CD4-positive, alpha-beta T cell (primary cell): ENCODE measurements at regions not wholly inside any gene's neighbourhood (a gene's known extent, or its start where the extent isn't known, plus 50 kb on each side); places are given as distances from the start of the nearest gene placed in this dataset.
"Not testable (repeated sequence)": the region's sequence is repeated elsewhere in the genome, so short reads cannot be mapped to it uniquely, and the experiment has no call there.

ENCODE experiments used
- ATAC-seq: fragments of 200-7000 bp; cut with Tn5 transposase; one replicate; pipeline ENCODE4 v1.10.0; 2022; ENCODE audit warnings: mild to moderate bottlenecking; ENCODE audit not compliant: poor library complexity
- CTCF ChIA-PET: fragments of 350-600 bp; sonication (Branson Sonifier 250); formaldehyde crosslinking; loops from one replicate; lab custom pipeline; 2021; ENCODE audit warnings: antibody characterized with exemption, inconsistent platforms; lab: Charles Lee
- POLR2A ChIA-PET: fragments of 350-600 bp; sonication (Branson Sonifier 250); formaldehyde crosslinking; loops from one replicate; lab custom pipeline; 2021; ENCODE audit warnings: antibody characterized with exemption, inconsistent platforms; lab: Charles Lee
- DNase-seq, 14 experiments: peaks; one replicate each; pipeline ENCODE4 v3.0.0-alpha.2; 2013 to 2020; ENCODE audit warnings: mixed read lengths in 2 of 14
- H3K27ac ChIP-seq, 2 donors: one replicate each; pipeline versions ENCODE4 v1.5.1 to v1.7.0; 2013; ENCODE audit warnings: low read length in 2 of 2, low read depth in 1 of 2, mild to moderate bottlenecking in 1 of 2
- H3K27me3 ChIP-seq, 2 experiments: 1 replicate in 1 of 2; 2 replicates in 1 of 2; pipeline versions ENCODE4 v1.6.1 to v1.7.0; 2013; ENCODE audit warnings: low read length in 2 of 2, control low read depth in 1 of 2, mild to moderate bottlenecking in 1 of 2, moderate library complexity in 1 of 2; ENCODE audit not compliant: insufficient read depth in 2 of 2, control insufficient read depth in 1 of 2
- H3K36me3 ChIP-seq: one replicate; pipeline ENCODE4 v1.6.1; 2013; ENCODE audit warnings: low read length, control low read depth; ENCODE audit not compliant: insufficient read depth
- H3K4me1 ChIP-seq: one replicate; pipeline ENCODE4 v1.6.1; 2013; ENCODE audit warnings: low read length, control low read depth; ENCODE audit not compliant: insufficient read depth
- H3K4me3 ChIP-seq: one replicate; pipeline ENCODE4 v1.5.1; 2013; ENCODE audit warnings: mild to moderate bottlenecking, low read length, moderate library complexity
- H3K9me3 ChIP-seq, 2 experiments: 1 replicate in 1 of 2; 2 replicates in 1 of 2; pipeline versions ENCODE4 v1.6.1 to v1.7.0; 2013; ENCODE audit warnings: low read length in 2 of 2, mild to moderate bottlenecking in 2 of 2, control low read depth in 1 of 2, moderate library complexity in 1 of 2; ENCODE audit not compliant: control insufficient read depth in 1 of 2, insufficient read depth in 1 of 2
- H3K27ac Mint-ChIP-seq: one replicate; pipeline ENCODE4 v1.8.0; 2020; ENCODE audit warnings: mixed read lengths
- H3K27me3 Mint-ChIP-seq: one replicate; pipeline ENCODE4 v1.8.0; 2021; ENCODE audit warnings: mixed read lengths
- H3K36me3 Mint-ChIP-seq: one replicate; pipeline ENCODE4 v1.8.0; 2021; ENCODE audit warnings: low read depth, mixed read lengths
- H3K4me1 Mint-ChIP-seq: one replicate; pipeline ENCODE4 v1.8.0; 2021; ENCODE audit warnings: low read depth, mixed read lengths
- H3K4me3 Mint-ChIP-seq: one replicate; pipeline ENCODE4 v1.8.0; 2020; ENCODE audit warnings: mild to moderate bottlenecking, mixed read lengths
- H3K9me3 Mint-ChIP-seq: one replicate; pipeline ENCODE4 v1.8.0; 2020; ENCODE audit warnings: mixed read lengths
- intact Hi-C, 2 experiments: fragments of 100-400 bp; cut with DNase I in 1 of 2; cut with micrococcal nuclease in 1 of 2; formaldehyde crosslinking; loops; one replicate each; pipeline versions ENCODE4 v1.15.1 to v1.9.0; 2023 to 2025; cut with DNase I, micrococcal nuclease

DNA sequence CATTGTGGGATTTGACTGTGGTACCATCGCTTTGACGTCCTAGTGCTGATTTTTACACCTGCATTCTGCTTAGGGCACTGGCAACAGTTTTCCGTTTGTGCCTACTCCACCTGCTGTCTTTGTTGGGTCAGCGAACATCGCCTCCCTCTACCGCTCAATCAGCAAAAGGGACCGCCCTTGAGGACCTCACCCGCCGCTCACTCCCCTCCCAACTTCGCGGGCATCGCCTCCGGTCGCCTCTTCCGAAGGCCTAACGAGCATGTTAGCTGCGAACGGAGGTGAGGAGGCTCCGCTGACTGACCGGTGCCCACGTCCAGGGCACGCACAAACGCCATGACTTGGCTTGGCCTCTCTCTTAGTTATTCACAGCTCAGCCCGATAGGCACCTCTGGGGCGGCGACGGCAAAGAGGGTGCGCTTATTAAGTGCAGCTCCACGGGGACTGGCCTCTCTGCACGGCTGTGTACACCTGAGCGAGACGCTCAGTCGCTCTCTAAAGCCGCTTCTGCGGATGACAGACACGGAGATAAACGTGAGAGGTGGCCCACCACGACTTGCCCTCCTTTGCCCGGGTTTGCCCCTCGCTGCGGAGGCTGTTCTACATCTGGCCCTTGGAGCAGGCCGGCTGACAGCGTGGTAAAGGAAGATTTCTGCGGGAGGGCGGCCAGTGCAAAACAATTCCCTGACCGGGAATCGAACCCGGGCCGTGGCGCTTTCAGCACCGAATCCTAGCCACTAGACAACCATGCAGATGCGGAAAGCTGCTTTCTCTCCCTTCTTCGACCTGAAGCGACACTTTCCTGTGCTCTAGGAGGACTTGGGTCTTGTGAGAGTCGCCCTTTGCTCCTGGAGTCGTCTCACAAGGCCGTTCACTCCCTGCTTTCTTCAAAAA, 179.5 kb downstream of the FAM72C start:
- CTCF ChIA-PET, intact Hi-C loops, H3K27me3 Mint-ChIP-seq, H3K27ac Mint-ChIP-seq, H3K4me3 Mint-ChIP-seq, H3K36me3 Mint-ChIP-seq, H3K4me3 ChIP-seq, POLR2A ChIA-PET, H3K4me1 ChIP-seq, H3K27me3 ChIP-seq, H3K9me3 Mint-ChIP-seq, H3K9me3 ChIP-seq, H3K4me1 Mint-ChIP-seq, H3K27ac ChIP-seq, H3K36me3 ChIP-seq, DNase-seq: not testable (repeated sequence)
- ATAC-seq, result peak; percentile 78

DNA sequence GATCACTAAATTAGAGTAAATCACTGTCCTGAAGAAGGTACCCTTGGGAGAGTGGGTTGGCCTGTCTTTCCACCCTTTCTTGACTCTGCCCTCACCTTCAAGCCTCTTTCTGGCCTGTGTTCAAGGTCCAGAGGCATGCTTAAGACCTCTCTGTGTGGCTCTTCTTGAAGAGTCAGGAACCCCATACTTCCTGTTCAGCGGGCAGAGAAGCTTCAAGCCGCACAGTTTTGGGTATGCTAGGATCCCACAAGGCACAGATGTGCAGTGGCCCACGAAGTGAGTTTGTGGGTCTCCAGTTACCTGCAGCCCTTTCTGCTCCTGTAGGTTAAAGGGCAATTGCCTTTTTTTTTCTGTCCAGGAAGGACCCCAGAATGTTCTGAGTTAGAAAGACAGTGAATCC, 185.4 kb downstream of the FAM72C start:
- intact Hi-C loops, H3K4me3 ChIP-seq, H3K4me3 Mint-ChIP-seq, CTCF ChIA-PET, H3K27ac ChIP-seq, H3K36me3 ChIP-seq, H3K36me3 Mint-ChIP-seq, ATAC-seq, H3K27ac Mint-ChIP-seq, H3K4me1 ChIP-seq, DNase-seq, H3K9me3 ChIP-seq, POLR2A ChIA-PET, H3K9me3 Mint-ChIP-seq, H3K27me3 ChIP-seq, H3K27me3 Mint-ChIP-seq, H3K4me1 Mint-ChIP-seq: not testable (repeated sequence)

DNA sequence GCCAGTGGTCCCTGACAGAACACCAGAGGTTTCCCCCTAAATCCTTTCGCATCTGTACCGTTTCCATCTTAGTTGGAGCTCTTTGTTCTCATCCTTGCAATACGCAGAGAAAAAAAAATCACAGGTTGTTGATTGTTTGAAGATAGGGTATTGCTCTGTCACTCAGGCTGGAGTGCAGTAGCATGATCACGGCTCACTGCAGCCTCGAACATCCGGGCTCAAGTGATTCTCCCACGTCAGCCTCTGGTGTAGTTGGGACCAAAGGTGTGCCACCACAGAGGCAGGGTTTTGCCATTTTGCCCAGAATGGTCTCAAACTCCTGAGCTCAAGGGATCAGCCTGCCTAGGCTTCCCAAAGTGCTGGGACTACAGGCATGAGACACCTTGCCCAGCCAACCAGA, 185.9 kb downstream of the FAM72C start:
- H3K36me3 Mint-ChIP-seq, H3K27me3 Mint-ChIP-seq, intact Hi-C loops, H3K9me3 ChIP-seq, H3K4me1 ChIP-seq, H3K36me3 ChIP-seq, DNase-seq, H3K27me3 ChIP-seq, H3K4me1 Mint-ChIP-seq, H3K27ac ChIP-seq, CTCF ChIA-PET, POLR2A ChIA-PET, H3K27ac Mint-ChIP-seq, H3K4me3 Mint-ChIP-seq, H3K9me3 Mint-ChIP-seq, H3K4me3 ChIP-seq: not testable (repeated sequence)
- peak; percentile 30 for ATAC-seq

DNA sequence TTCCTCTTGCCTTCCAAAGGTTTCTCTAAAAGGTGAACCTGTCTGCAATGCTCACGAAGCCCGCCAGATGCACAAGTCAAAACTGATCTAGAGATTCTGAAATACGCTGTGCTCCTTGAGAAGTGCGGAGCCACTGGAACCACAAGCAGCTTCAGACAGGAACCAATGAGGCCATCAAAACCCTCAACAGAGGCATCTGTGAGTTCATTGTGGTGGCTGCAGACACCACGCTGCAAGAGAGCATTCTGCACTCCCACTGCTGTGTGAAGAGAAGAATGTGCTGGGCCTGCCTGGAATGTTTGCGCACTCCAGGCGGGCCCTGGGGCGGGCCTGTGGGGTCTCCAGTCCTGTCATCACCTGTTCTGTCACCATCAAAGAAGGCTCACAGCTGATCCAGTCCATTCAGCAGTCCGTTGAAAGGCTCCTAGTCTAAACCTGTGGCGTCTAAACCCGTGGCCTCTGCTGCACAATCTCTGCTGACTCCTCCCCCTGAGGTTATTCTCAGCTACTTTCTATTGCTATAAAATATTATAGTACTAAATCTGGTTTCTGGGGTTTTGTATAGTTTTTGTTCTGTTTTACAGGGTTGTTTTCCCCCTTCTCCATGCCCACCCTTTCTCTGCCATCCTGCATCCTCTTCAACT, 187.4 kb downstream of the FAM72C start:
- H3K9me3 ChIP-seq, H3K4me1 Mint-ChIP-seq, H3K36me3 Mint-ChIP-seq, H3K4me1 ChIP-seq, H3K27me3 Mint-ChIP-seq, H3K4me3 ChIP-seq, H3K36me3 ChIP-seq, CTCF ChIA-PET, H3K4me3 Mint-ChIP-seq, POLR2A ChIA-PET, H3K9me3 Mint-ChIP-seq, DNase-seq, H3K27ac ChIP-seq, H3K27ac Mint-ChIP-seq, H3K27me3 ChIP-seq, intact Hi-C loops: not testable (repeated sequence)
- peak; percentile 89 for ATAC-seq

DNA sequence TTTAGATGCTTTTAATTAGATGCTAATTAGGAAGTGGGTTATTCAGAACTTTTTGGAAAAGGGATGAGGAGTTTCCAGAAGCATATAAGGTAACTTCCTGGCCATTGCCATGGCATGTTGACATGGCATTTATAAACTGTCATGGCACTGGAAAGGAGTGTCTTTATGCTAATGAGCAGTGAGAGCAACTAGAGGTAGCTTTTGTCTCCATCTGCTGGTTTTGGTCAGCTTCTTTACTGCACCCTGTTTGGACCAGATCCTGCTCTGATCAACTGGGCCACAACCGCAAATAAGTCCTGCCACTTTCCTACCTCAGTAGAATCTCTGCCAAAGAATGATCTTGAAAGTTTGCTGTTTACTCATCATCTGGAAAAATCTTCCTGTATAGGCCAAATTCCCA, 193.6 kb downstream of the FAM72C start:
- H3K4me3 ChIP-seq, H3K27ac ChIP-seq, H3K4me1 Mint-ChIP-seq, H3K27ac Mint-ChIP-seq, POLR2A ChIA-PET, DNase-seq, intact Hi-C loops, CTCF ChIA-PET, H3K4me1 ChIP-seq, H3K27me3 ChIP-seq, H3K36me3 ChIP-seq, H3K36me3 Mint-ChIP-seq, H3K27me3 Mint-ChIP-seq, H3K9me3 Mint-ChIP-seq, H3K9me3 ChIP-seq, H3K4me3 Mint-ChIP-seq: not testable (repeated sequence)
- ATAC-seq, result peak; percentile 92

DNA sequence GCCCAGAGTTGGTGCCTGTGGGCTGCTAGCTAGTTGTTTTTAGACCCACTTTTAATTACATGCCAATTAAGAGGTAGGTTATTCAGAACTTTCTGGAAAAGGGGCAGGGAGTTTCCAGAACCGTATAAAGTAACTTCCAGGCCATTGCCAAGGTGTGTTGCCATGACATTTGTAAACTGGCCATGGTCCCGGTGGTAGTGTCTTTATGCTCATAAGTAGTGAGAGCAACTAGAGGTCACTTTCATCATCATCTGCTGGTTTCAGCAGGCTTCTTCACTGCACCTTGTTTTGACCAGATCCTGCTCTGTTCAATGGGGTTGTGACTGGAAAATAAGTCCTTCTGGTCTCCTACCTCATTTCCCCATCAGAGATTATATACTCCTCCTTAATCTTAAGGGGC, 207.0 kb downstream of the FAM72C start:
- H3K9me3 ChIP-seq, H3K4me3 ChIP-seq, H3K9me3 Mint-ChIP-seq, H3K4me1 ChIP-seq, H3K36me3 ChIP-seq, H3K36me3 Mint-ChIP-seq, H3K4me3 Mint-ChIP-seq, intact Hi-C loops, H3K27me3 Mint-ChIP-seq, POLR2A ChIA-PET, H3K4me1 Mint-ChIP-seq, DNase-seq, H3K27ac Mint-ChIP-seq, CTCF ChIA-PET, H3K27ac ChIP-seq, H3K27me3 ChIP-seq, ATAC-seq: not testable (repeated sequence)

DNA sequence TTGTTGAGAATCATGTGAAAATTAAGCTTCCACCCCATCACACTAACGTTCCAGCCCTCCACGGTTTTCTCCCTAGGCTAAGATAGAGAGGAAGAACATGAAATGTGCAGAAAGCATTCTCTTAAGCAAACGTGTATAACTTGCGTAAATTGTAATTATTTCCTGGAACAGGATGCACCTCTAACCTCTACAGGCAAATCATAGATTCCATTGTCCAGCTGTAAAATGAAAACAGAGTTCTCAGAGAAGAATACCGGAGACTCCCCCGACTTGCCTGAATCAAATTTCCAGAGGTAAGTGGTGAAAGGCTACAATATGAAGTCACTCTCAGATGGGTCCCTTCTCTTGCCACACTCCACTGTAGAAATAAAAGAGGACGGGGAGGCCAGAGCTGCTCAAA, 211.4 kb downstream of the FAM72C start:
- ATAC-seq, CTCF ChIA-PET, DNase-seq, H3K4me3 Mint-ChIP-seq, H3K9me3 Mint-ChIP-seq, H3K4me1 ChIP-seq, H3K4me1 Mint-ChIP-seq, H3K9me3 ChIP-seq, POLR2A ChIA-PET, intact Hi-C loops, H3K27ac Mint-ChIP-seq, H3K27me3 Mint-ChIP-seq, H3K27ac ChIP-seq, H3K4me3 ChIP-seq, H3K36me3 ChIP-seq, H3K27me3 ChIP-seq, H3K36me3 Mint-ChIP-seq: not testable (repeated sequence)
